Hepatocyte (in vitro differentiated cells): ENCODE measurements at regions not wholly inside any gene's neighbourhood (a gene's known extent, or its start where the extent isn't known, plus 50 kb on each side); places are given as distances from the start of the nearest gene placed in this dataset.

Experiments used
- DNase-seq: peaks from one replicate; pipeline ENCODE4 v3.0.0-alpha.2; 2016; ENCODE audit warnings: low spot score
- H2AFZ ChIP-seq: fragments of 200-600 bp; sonication (generic); 2 replicates; pipeline ENCODE4 v1.6.0; 2016; ENCODE audit warnings: antibody characterized with exemption, mild to moderate bottlenecking
- H3K27ac ChIP-seq: fragments of 200-600 bp; sonication (generic); 2 replicates; pipeline ENCODE4 v1.5.1; 2016; ENCODE audit warnings: mild to moderate bottlenecking
- H3K27me3 ChIP-seq: fragments of 200-600 bp; sonication (generic); 2 replicates; pipeline ENCODE4 v1.6.1; 2016
- H3K36me3 ChIP-seq: fragments of 200-600 bp; sonication (generic); replicated peaks from 2 replicates; pipeline ENCODE4 v1.5.1; 2016; ENCODE audit warnings: low read depth; ENCODE audit not compliant: insufficient read depth
- H3K4me1 ChIP-seq: fragments of 200-600 bp; sonication (generic); 2 replicates; pipeline ENCODE4 v1.5.1; 2016; ENCODE audit warnings: mild to moderate bottlenecking, moderate library complexity; ENCODE audit not compliant: insufficient read depth
- H3K4me2 ChIP-seq: fragments of 200-600 bp; sonication (generic); 2 replicates; pipeline ENCODE4 v1.6.0; 2016
- H3K4me3 ChIP-seq: fragments of 200-600 bp; sonication (generic); 2 replicates; pipeline ENCODE4 v1.5.1; 2016; ENCODE audit warnings: mild to moderate bottlenecking
- H3K79me2 ChIP-seq: fragments of 200-600 bp; sonication (generic); 2 replicates; pipeline ENCODE4 v1.6.0; 2017; ENCODE audit warnings: mild to moderate bottlenecking
- H3K9me2 ChIP-seq: fragments of 200-600 bp; sonication (generic); replicated peaks from 2 replicates; pipeline ENCODE4 v1.6.0; 2017; ENCODE audit warnings: mild to moderate bottlenecking; ENCODE audit not compliant: insufficient read depth
- H3K9me3 ChIP-seq: fragments of 200-600 bp; sonication (generic); 2 replicates; pipeline ENCODE4 v1.5.1; 2016; ENCODE audit warnings: low read depth, mild to moderate bottlenecking
- H4K20me1 ChIP-seq: fragments of 200-600 bp; sonication (generic); 2 replicates; pipeline ENCODE4 v1.6.0; 2016; ENCODE audit warnings: mild to moderate bottlenecking; ENCODE audit not compliant: insufficient read depth, poor library complexity, severe bottlenecking
- CTCF ChIP-seq: fragments of 200-600 bp; sonication (generic); IDR thresholded peaks from 2 replicates; pipeline ENCODE4 v1.5.1; 2016; ENCODE audit warnings: antibody characterized with exemption, mild to moderate bottlenecking; ENCODE audit not compliant: poor library complexity
- EZH2 ChIP-seq: fragments of 200-600 bp; sonication (generic); IDR thresholded peaks from 2 replicates; pipeline ENCODE4 v1.6.1; 2016; ENCODE audit warnings: antibody characterized with exemption, mild to moderate bottlenecking, borderline replicate concordance
- EZH2phosphoT487 ChIP-seq: fragments of 200-600 bp; sonication (generic); IDR thresholded peaks from one replicate; pipeline ENCODE4 v1.6.1; 2018; ENCODE audit warnings: antibody characterized with exemption, mild to moderate bottlenecking, low read depth, moderate library complexity; ENCODE audit not compliant: unreplicated experiment, severe bottlenecking
- WGBS: methylation state at CpG from one replicate; pipeline ENCODE4 v1.1.6; 2016; ENCODE audit warnings: low lambda C conversion rate; ENCODE audit errors: missing lambda C conversion rate; 5-methylcytosine and 5-hydroxymethylcytosine counted together

- H2AFZ ChIP-seq = no peak overlapping the region
- no peaks in the 10 kb centered on the region for H3K4me1 ChIP-seq
- H3K36me3 ChIP-seq = no peaks in the 10 kb centered on the region
- H3K27me3 ChIP-seq = no peaks in the 10 kb centered on the region
- WGBS = 70% methylated on average over 3 of the region's 3 CpGs
- H3K79me2 ChIP-seq = no peaks in the 10 kb centered on the region
- no peak overlapping the region for H3K27ac ChIP-seq
- no peak for DNase-seq
- no peak overlapping the region for H3K4me2 ChIP-seq
- H4K20me1 ChIP-seq = no peaks in the 10 kb centered on the region
- TF ChIP-seq EZH2phosphoT487 = no peak
- H3K9me2 ChIP-seq = no peaks in the 10 kb centered on the region
- H3K9me3 ChIP-seq = no peaks in the 10 kb centered on the region
- no peak overlapping the region for H3K4me3 ChIP-seq
These were observed 192.2 kb upstream of the LRFN2 start for GRCh38 chr6:40779409-40779808.

DNA sequence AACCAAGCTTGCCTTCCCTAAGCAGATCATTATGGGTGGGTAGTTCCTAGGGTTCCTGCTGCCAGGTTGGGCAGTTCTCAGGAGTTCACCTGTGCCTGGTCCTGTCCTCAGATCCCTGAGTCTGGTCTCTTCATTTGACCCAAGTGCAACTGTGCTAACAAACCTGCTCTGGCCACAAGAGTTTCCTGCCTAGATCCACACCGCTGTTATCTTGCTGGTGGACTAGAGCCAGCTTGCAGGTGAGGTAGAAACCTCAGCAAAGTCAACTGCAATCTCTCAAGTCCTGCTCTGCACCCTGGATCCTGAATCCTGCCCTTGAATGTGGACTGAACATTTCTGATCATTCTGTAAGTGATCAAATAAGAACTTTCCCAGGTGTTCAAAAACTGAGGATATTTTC lies 191.8 kb upstream of the LRFN2 start:
- H3K4me3 ChIP-seq = no peak overlapping the region
- no peaks in the 10 kb centered on the region for H3K9me3 ChIP-seq
- no peaks in the 10 kb centered on the region for H3K79me2 ChIP-seq
- H3K4me2 ChIP-seq = no peak overlapping the region
- H3K36me3 ChIP-seq = no peaks in the 10 kb centered on the region
- no peaks in the 10 kb centered on the region for H3K27me3 ChIP-seq
- no peaks in the 10 kb centered on the region for H3K9me2 ChIP-seq
- no peaks in the 10 kb centered on the region for H4K20me1 ChIP-seq
- H3K27ac ChIP-seq = no peak overlapping the region
- no peak overlapping the region for H2AFZ ChIP-seq
- no peaks in the 10 kb centered on the region for H3K4me1 ChIP-seq
- WGBS = 76% methylated on average over 1 of the region's 1 CpG
- DNase-seq = no peak
- TF ChIP-seq CTCF = no peak
- no peak for TF ChIP-seq EZH2phosphoT487
- no peak for TF ChIP-seq EZH2

DNA sequence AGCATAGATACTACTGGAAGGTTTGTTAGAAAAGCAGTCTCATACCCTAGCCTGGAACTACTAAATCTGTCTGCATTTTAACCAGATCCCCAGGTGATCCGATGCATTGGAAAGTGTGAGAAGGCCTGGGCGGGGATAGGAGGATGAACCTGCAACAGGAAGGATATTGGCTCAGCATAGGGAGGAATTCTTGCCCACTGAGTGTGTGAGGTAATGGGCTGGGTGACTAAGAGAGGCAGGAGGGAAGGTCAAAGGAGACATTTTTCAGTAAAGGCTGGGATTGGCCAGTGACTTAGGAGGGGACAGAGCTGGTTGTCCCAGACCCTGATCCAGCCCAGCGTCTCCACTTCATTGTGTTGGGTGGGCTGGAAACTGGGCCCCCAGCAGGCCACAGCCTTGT lies 191.0 kb upstream of the LRFN2 start:
- Histone ChIP-seq H3K4me2 (no peak overlapping the region), H4K20me1 (no peaks in the 10 kb centered on the region), H3K79me2 (no peaks in the 10 kb centered on the region), H3K9me2 (no peaks in the 10 kb centered on the region), H3K4me1 (no peaks in the 10 kb centered on the region), H3K27me3 (no peaks in the 10 kb centered on the region), H2AFZ (no peak overlapping the region), H3K4me3 (no peak overlapping the region), H3K36me3 (no peaks in the 10 kb centered on the region), H3K9me3 (no peaks in the 10 kb centered on the region), H3K27ac (no peak overlapping the region)
- no peak for DNase-seq
- WGBS = 95% methylated on average over 3 of the region's 3 CpGs
- no peak for TF ChIP-seq CTCF
- no peak for TF ChIP-seq EZH2phosphoT487
- no peak for TF ChIP-seq EZH2

GRCh38 chr6:40774932-40775331 lies 187.8 kb upstream of the LRFN2 start:
- 91% methylated on average over 1 of the region's 1 CpG for WGBS
- H2AFZ ChIP-seq = no peak overlapping the region

More at GRCh38 chr6:40774932-40775331, 187.8 kb upstream of the LRFN2 start:
- no peak overlapping the region for H3K4me3 ChIP-seq
- no peaks in the 10 kb centered on the region for H3K27me3 ChIP-seq
- H4K20me1 ChIP-seq = no peaks in the 10 kb centered on the region
- H3K27ac ChIP-seq = no peak overlapping the region
- no peaks in the 10 kb centered on the region for H3K9me3 ChIP-seq
- DNase-seq = no peak
- H3K36me3 ChIP-seq = no peaks in the 10 kb centered on the region
- no peaks in the 10 kb centered on the region for H3K9me2 ChIP-seq
- no peaks in the 10 kb centered on the region for H3K4me1 ChIP-seq
- TF ChIP-seq EZH2 (no peak), CTCF (peak; percentile 15)
- H3K4me2 ChIP-seq = no peak overlapping the region
- no peaks in the 10 kb centered on the region for H3K79me2 ChIP-seq
